HEK293 (cell line): ENCODE measurements at regions not wholly inside any gene's neighbourhood (a gene's known extent, or its start where the extent isn't known, plus 50 kb on each side); places are given as distances from the start of the nearest gene placed in this dataset.
"Not testable (repeated sequence)": the region's sequence is repeated elsewhere in the genome, so short reads cannot be mapped to it uniquely, and the experiment has no call there.

Experiments used
- CTCF ChIA-PET: fragments of 350-600 bp; formaldehyde crosslinking; extraction: SDS; loops from one replicate; lab custom pipeline; 2021; ENCODE audit warnings: antibody characterized with exemption; lab: Yijun Ruan, JAX
- POLR2A ChIA-PET: fragments of 300-600 bp; formaldehyde crosslinking; extraction: SDS; loops from one replicate; lab custom pipeline; 2020; ENCODE audit warnings: antibody characterized with exemption, inconsistent platforms; lab: Yijun Ruan, JAX
- H3K27ac ChIP-seq: fragments of 200-500 bp; sonication (Bioruptor generic); 2 replicates; pipeline ENCODE4 v1.5.1; 2014; ENCODE audit warnings: low read depth, low read length, control low read depth, inconsistent platforms; ENCODE audit errors: extremely low read depth
- H3K36me3 ChIP-seq, 2 experiments: fragments of 200-500 bp in 1 of 2; sonication (Bioruptor generic) in 1 of 2; 1 replicate in 1 of 2; 2 replicates in 1 of 2; pipeline ENCODE4 v1.5.1; 2014 to 2017; ENCODE audit warnings: inconsistent platforms in 2 of 2, low read length in 2 of 2; ENCODE audit not compliant: control insufficient read depth in 2 of 2, insufficient read depth in 1 of 2
- H3K4me1 ChIP-seq: fragments of 200-500 bp; sonication (Bioruptor generic); 2 replicates; pipeline ENCODE4 v1.5.1; 2014; ENCODE audit warnings: mild to moderate bottlenecking, low read length, inconsistent platforms; ENCODE audit not compliant: control insufficient read depth, insufficient read depth
- H3K4me3 ChIP-seq: 2 replicates; pipeline ENCODE4 v1.5.1; 2011; ENCODE audit warnings: low read depth, mild to moderate bottlenecking, control low read depth, low read length, moderate library complexity
- H3K9me3 ChIP-seq: fragments of 200-500 bp; sonication (Bioruptor generic); 2 replicates; pipeline ENCODE4 v1.5.1; 2014; ENCODE audit warnings: low read depth, low read length, inconsistent platforms; ENCODE audit not compliant: control insufficient read depth, insufficient read depth
- KLF9 ChIP-seq: fragments of 450-650 bp; formaldehyde crosslinking; IDR thresholded peaks from 2 replicates; pipeline ENCODE4 v1.5.1; 2016; ENCODE audit warnings: missing biosample characterization, missing genetic modification characterization, low read depth
- ZBTB17 ChIP-seq: fragments of 450-650 bp; formaldehyde crosslinking; IDR thresholded peaks from 2 replicates; pipeline ENCODE4 v1.5.1; 2016; ENCODE audit warnings: missing biosample characterization, missing genetic modification characterization
- ZFP41 ChIP-seq: fragments of 450-650 bp; formaldehyde crosslinking; IDR thresholded peaks from 2 replicates; pipeline ENCODE4 v1.5.1; 2016; ENCODE audit warnings: missing biosample characterization, missing genetic modification characterization, borderline replicate concordance
- ZNF112 ChIP-seq: fragments of 450-650 bp; formaldehyde crosslinking; IDR thresholded peaks from 2 replicates; pipeline ENCODE4 v1.5.0; 2017; ENCODE audit warnings: missing biosample characterization, missing genetic modification characterization
- ZNF121 ChIP-seq: fragments of 450-650 bp; formaldehyde crosslinking; IDR thresholded peaks from 2 replicates; pipeline ENCODE4 v1.5.1; 2016; ENCODE audit warnings: missing biosample characterization, missing genetic modification characterization
- ZNF174 ChIP-seq: fragments of 450-650 bp; formaldehyde crosslinking; IDR thresholded peaks from 2 replicates; pipeline ENCODE4 v1.5.0; 2017; ENCODE audit warnings: missing biosample characterization, mild to moderate bottlenecking, missing genetic modification characterization
- ZNF223 ChIP-seq: fragments of 450-650 bp; formaldehyde crosslinking; IDR thresholded peaks from 2 replicates; pipeline ENCODE4 v1.5.1; 2016; ENCODE audit warnings: missing biosample characterization, missing genetic modification characterization
- ZNF266 ChIP-seq: fragments of 450-650 bp; formaldehyde crosslinking; IDR thresholded peaks from 2 replicates; pipeline ENCODE4 v1.5.1; 2016; ENCODE audit warnings: missing biosample characterization, missing genetic modification characterization, low read depth
- ZNF302 ChIP-seq: fragments of 450-650 bp; formaldehyde crosslinking; IDR thresholded peaks from 2 replicates; pipeline ENCODE4 v1.5.1; 2016; ENCODE audit warnings: missing biosample characterization, missing genetic modification characterization, low read depth
- ZNF354C ChIP-seq: fragments of 450-650 bp; formaldehyde crosslinking; IDR thresholded peaks from 2 replicates; pipeline ENCODE4 v1.5.1; 2016; ENCODE audit warnings: missing biosample characterization, missing genetic modification characterization, low read depth, borderline replicate concordance
- ZNF416 ChIP-seq: fragments of 450-650 bp; formaldehyde crosslinking; IDR thresholded peaks from 2 replicates; pipeline ENCODE4 v1.5.1; 2016; ENCODE audit warnings: missing biosample characterization, missing genetic modification characterization
- ZNF423 ChIP-seq: fragments of 450-650 bp; formaldehyde crosslinking; IDR thresholded peaks from 2 replicates; pipeline ENCODE4 v1.5.1; 2016; ENCODE audit warnings: missing biosample characterization, missing genetic modification characterization
- ZNF473 ChIP-seq: fragments of 450-650 bp; formaldehyde crosslinking; IDR thresholded peaks from 2 replicates; pipeline ENCODE4 v1.5.1; 2017; ENCODE audit warnings: missing biosample characterization, missing genetic modification characterization
- ZNF610 ChIP-seq: fragments of 450-650 bp; formaldehyde crosslinking; IDR thresholded peaks from 2 replicates; pipeline ENCODE4 v1.5.1; 2016; ENCODE audit warnings: missing biosample characterization, missing genetic modification characterization, borderline replicate concordance
- ZNF660 ChIP-seq: fragments of 450-650 bp; IDR thresholded peaks from 2 replicates; pipeline ENCODE4 v1.5.1; 2018; ENCODE audit warnings: missing biosample characterization, mild to moderate bottlenecking, missing genetic modification characterization
- ZNF777 ChIP-seq: fragments of 450-650 bp; formaldehyde crosslinking; IDR thresholded peaks from 2 replicates; pipeline ENCODE4 v1.5.1; 2017; ENCODE audit warnings: missing biosample characterization, missing genetic modification characterization, borderline replicate concordance
- ZNF785 ChIP-seq: fragments of 450-650 bp; formaldehyde crosslinking; IDR thresholded peaks from 2 replicates; pipeline ENCODE4 v1.5.1; 2016; ENCODE audit warnings: missing biosample characterization, missing genetic modification characterization
- ZNF837 ChIP-seq: fragments of 450-650 bp; formaldehyde crosslinking; IDR thresholded peaks from 2 replicates; pipeline ENCODE4 v1.5.1; 2016; ENCODE audit warnings: missing biosample characterization, missing genetic modification characterization
- TF ChIP-seq, protein P1 (sequence below): fragments of 450-650 bp; formaldehyde crosslinking; IDR thresholded peaks from 2 replicates; pipeline ENCODE4 v1.5.1; 2017; ENCODE audit warnings: missing biosample characterization, missing genetic modification characterization
- TF ChIP-seq, protein P2 (sequence below): fragments of 450-650 bp; formaldehyde crosslinking; IDR thresholded peaks from 2 replicates; pipeline ENCODE4 v1.5.1; 2016; ENCODE audit warnings: missing biosample characterization, missing genetic modification characterization

DNA sequence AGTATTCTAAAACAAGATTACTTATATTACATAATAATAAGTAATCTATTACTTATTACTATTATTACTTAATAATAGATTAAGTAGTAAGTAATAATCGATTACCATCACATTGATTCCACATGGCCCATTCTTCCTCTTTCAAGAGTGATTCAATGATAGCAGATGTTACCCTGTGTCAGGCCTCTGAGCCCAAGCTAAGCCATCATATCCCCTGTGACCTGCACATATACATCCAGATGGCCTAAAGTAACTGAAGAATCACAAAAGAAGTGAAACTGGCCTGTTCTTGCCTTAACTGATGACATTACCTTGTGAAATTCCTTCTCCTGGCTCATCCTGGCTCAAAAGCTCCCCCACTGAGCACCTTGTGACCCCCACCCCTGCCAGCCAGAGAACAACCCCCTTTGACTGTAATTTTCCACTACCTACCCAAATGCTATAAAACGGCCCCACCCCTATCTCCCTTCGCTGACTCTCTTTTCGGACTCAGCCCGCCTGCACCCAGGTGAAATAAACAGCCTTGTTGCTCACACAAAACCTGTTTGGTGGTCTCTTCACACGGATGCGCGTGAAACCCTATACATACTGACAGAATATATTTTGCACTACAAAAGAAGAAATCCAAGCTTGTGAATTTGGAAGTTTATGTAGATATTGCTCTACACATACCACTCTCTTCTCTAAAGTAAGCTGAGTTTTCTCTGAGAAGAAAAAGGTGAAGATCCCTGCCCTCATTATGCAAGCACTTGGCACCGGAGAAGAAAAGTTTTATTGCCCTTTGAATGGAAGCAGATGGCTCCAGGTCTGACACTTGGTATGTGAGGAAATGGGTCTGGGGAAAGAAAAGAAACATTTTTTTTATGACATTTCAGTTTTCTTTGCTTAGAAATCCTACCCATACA is 488.6 kb upstream of the IMPG1 start:
- H3K4me1 ChIP-seq, H3K36me3 ChIP-seq, CTCF ChIA-PET, POLR2A ChIA-PET, H3K9me3 ChIP-seq, H3K27ac ChIP-seq, H3K4me3 ChIP-seq: not testable (repeated sequence)

DNA sequence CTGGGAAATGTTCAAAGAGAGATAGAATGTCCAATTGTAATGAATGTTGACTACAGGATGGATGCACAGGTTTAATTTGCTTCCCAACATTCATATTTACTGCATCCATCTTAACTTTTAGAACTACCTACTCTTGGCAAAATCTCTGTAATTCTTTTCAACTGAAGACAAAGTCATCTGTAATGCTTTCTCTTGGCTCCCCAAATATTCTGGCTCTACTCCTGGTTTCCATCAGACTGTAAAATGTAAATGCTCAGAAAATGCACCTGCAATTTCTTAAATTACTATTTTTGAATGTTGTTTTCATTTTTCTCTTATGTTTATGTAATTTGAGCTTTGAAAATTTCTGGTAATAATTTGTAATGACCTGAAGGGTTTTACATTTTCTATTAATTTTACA is 480.8 kb upstream of the IMPG1 start:
- TF ChIP-seq ZNF777 (tag by site-specific recombination), result no peak
- TF ChIP-seq, all 188 proteins: peak for 0

DNA sequence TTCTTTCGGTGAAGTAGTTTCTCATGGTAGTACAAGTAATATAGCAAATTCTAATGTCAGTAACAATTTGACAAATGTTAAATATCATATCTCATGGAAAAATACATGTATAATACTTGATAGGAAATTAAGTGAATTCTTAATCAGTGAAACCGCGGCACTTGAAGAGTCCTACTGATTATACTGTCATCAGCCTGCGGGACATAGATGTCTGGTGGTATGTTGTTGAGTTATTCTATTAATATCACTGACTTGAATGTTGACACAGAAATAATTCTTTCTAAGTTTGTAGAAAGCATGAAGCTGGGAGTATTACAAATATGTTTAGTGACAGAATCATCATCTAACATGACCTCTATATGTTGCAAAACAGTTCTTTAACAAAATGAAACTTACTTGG is 479.8 kb upstream of the IMPG1 start:
- no peak overlapping the region for H3K27ac ChIP-seq
- ChIA-PET POLR2A (no interaction called here), CTCF (interaction anchor here (0.6 kb wide), 1 partner anchor 659 kb away, joined by 3 read pairs; no protein-coding TSS in a partner anchor)
- H3K9me3 ChIP-seq, result no peaks in the 10 kb centered on the region
- TF ChIP-seq, protein P1, sequence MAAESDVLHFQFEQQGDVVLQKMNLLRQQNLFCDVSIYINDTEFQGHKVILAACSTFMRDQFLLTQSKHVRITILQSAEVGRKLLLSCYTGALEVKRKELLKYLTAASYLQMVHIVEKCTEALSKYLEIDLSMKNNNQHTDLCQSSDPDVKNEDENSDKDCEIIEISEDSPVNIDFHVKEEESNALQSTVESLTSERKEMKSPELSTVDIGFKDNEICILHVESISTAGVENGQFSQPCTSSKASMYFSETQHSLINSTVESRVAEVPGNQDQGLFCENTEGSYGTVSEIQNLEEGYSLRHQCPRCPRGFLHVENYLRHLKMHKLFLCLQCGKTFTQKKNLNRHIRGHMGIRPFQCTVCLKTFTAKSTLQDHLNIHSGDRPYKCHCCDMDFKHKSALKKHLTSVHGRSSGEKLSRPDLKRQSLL (tag by site-specific recombination), result no peak
- TF ChIP-seq ZNF174 (tag by site-specific recombination), result no peak
- TF ChIP-seq ZNF785, result no peak
- TF ChIP-seq ZNF610 (tag by site-specific recombination), result no peak
- no peak for TF ChIP-seq ZNF223 (tag by site-specific recombination)
- no peak for TF ChIP-seq KLF9
- no peak for TF ChIP-seq ZNF416 (tag by site-specific recombination)
- TF ChIP-seq ZFP41 (tag by site-specific recombination), result no peak
- TF ChIP-seq ZNF354C (tag by site-specific recombination), result no peak
- TF ChIP-seq ZBTB17 (tag by site-specific recombination), result no peak
- TF ChIP-seq, protein P2, sequence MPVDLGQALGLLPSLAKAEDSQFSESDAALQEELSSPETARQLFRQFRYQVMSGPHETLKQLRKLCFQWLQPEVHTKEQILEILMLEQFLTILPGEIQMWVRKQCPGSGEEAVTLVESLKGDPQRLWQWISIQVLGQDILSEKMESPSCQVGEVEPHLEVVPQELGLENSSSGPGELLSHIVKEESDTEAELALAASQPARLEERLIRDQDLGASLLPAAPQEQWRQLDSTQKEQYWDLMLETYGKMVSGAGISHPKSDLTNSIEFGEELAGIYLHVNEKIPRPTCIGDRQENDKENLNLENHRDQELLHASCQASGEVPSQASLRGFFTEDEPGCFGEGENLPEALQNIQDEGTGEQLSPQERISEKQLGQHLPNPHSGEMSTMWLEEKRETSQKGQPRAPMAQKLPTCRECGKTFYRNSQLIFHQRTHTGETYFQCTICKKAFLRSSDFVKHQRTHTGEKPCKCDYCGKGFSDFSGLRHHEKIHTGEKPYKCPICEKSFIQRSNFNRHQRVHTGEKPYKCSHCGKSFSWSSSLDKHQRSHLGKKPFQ (tag by site-specific recombination), result no peak
- no peak for TF ChIP-seq ZNF112
- TF ChIP-seq ZNF423, result no peak
- TF ChIP-seq ZNF121, result no peak
- no peak for TF ChIP-seq ZNF660
- TF ChIP-seq ZNF302 (tag by site-specific recombination), result no peak
- TF ChIP-seq ZNF473, result no peak
- TF ChIP-seq ZNF837, result no peak
- no peak for TF ChIP-seq ZNF266 (tag by site-specific recombination)
- no peaks in the 10 kb centered on the region for H3K36me3 ChIP-seq
- no peaks in the 10 kb centered on the region for H3K4me1 ChIP-seq
- no peak overlapping the region for H3K4me3 ChIP-seq

More for the DNA sequence above, 480.8 kb upstream of the IMPG1 start:
- Histone ChIP-seq H3K9me3 (no peaks in the 10 kb centered on the region), H3K36me3 (no peaks in the 10 kb centered on the region), H3K4me1 (no peaks in the 10 kb centered on the region), H3K27ac (no peak overlapping the region), H3K4me3 (no peak overlapping the region)
- ChIA-PET CTCF (no interaction called here), POLR2A (no interaction called here)
